ENCODE measurements at regions not wholly inside any gene's neighbourhood (a gene's known extent, or its start where the extent isn't known, plus 50 kb on each side); places are given as distances from the start of the nearest gene placed in this dataset.

DNA sequence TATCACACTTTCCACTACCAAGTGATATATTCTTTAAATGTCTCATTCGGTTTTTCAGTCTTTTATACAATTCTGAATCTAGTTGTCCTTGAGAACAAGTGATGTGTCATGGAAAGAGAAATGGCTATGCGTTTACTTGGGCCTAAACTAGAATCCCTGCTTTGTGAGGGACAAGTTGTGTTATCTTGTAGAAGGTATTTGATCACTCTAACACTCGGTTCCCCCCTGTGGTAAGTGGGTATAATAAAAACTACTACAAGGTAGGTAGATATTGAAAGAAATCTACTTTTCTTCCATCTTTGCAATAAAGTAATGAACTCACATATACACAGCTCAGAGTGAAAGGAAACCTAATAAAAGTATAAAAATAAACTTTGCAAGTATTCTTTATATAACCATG, 108.9 kb downstream of the MANEA start:
- H3K4me3 ChIP-seq (ENCODE audit: low read length): no peak overlapping the region
- DNase-seq (ENCODE audit: low read depth): no peak
- TF ChIP-seq, protein P1, sequence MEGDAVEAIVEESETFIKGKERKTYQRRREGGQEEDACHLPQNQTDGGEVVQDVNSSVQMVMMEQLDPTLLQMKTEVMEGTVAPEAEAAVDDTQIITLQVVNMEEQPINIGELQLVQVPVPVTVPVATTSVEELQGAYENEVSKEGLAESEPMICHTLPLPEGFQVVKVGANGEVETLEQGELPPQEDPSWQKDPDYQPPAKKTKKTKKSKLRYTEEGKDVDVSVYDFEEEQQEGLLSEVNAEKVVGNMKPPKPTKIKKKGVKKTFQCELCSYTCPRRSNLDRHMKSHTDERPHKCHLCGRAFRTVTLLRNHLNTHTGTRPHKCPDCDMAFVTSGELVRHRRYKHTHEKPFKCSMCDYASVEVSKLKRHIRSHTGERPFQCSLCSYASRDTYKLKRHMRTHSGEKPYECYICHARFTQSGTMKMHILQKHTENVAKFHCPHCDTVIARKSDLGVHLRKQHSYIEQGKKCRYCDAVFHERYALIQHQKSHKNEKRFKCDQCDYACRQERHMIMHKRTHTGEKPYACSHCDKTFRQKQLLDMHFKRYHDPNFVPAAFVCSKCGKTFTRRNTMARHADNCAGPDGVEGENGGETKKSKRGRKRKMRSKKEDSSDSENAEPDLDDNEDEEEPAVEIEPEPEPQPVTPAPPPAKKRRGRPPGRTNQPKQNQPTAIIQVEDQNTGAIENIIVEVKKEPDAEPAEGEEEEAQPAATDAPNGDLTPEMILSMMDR (conservative IDR thresholded peaks at IDR 0.05; ENCODE audit: low read depth, low read length): no peak

DNA sequence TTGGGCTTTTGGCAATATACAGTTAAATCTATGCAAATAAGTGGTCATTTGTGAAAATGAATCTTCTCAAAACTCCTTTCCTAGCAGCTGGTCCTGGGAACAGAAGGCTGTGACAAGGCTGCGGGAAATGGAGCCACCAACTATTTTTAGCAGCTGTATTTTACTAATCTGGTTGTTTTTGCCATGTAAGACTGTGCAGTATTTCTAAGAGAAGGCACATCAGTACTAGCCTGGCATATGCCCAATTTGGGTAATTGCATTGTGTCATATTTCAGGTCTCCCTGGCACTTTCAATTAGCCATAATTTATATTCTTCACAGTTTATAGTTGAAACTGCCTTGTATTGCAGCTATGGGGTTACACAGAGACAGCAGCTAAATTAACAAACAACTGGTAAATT, 109.6 kb downstream of the MANEA start:
- no peak for DNase-seq (ENCODE audit: low read depth)
- H3K4me3 ChIP-seq (ENCODE audit: low read length): no peak overlapping the region
- TF ChIP-seq, protein P1 (conservative IDR thresholded peaks at IDR 0.05; ENCODE audit: low read depth, low read length): no peak

DNA sequence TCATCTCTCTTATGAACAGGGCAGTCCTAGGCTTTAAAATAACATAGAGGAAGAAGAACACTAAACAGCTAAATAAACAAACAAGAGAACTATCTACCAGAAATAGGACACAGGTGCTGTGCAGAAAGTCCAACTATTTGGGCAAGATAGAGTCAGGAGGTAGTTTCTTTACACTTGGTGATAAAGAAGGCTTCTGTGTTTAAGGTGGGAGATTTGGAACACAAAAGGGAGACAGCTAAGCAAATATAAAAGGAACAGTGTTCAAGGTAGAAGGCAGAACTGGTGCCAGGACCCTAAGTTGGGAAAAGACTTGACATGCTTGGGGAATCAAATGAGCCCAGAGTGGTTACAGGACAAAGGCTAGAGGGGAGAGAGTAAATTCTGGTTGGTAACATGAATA, 110.5 kb downstream of the MANEA start:
- TF ChIP-seq, protein P1 (conservative IDR thresholded peaks at IDR 0.05; ENCODE audit: low read depth, low read length): no peak
- no peak overlapping the region for H3K4me3 ChIP-seq (ENCODE audit: low read length)
- no peak for DNase-seq (ENCODE audit: low read depth)

DNA sequence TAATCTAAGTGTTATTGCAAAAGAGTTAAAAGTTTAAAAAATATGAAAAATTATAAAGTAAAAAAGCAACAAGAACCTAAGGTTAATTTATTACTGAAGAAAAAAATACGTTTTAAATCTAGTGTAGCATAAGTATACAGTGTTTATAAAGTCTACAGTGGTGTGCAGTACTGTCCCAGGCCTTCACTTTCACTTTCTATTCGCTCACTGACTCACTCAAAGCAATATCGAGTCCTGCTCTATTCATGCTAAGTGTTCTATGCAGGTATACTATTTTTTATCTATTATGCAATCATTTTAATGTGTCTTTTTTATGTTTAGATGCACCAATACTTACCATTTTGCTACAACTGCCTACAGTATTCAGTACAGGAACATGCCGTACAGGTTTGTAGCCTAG, 113.0 kb downstream of the MANEA start:
- TF ChIP-seq, protein P1 (conservative IDR thresholded peaks at IDR 0.05; ENCODE audit: low read depth, low read length): no peak
- no peak for DNase-seq (ENCODE audit: low read depth)

DNA sequence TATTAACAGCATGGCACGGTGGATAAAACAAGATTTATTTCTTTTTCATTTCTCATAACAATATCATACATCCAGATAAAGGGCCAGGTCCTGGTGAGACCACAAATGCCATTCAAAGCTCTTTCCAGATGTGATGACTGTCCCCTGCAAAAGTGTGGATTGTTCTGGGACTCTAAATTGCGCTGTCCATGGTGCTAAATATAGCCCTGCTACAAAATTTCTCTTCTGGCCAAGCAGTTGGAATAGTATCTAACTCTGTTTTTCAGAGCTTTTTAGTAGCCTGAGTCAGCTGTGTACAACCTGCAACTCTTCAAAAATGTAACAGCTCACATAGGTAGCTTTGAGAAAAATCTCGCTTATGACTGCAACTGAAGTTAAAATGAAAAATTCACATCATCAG, 115.8 kb downstream of the MANEA start:
- TF ChIP-seq, protein P1 (conservative IDR thresholded peaks at IDR 0.05; ENCODE audit: low read depth, low read length): no peak
- no peak overlapping the region for H3K4me3 ChIP-seq (ENCODE audit: low read length)
- no peak for DNase-seq (ENCODE audit: low read depth)

More for the DNA sequence above, 113.0 kb downstream of the MANEA start:
- no peak overlapping the region for H3K4me3 ChIP-seq (ENCODE audit: low read length)

DNA sequence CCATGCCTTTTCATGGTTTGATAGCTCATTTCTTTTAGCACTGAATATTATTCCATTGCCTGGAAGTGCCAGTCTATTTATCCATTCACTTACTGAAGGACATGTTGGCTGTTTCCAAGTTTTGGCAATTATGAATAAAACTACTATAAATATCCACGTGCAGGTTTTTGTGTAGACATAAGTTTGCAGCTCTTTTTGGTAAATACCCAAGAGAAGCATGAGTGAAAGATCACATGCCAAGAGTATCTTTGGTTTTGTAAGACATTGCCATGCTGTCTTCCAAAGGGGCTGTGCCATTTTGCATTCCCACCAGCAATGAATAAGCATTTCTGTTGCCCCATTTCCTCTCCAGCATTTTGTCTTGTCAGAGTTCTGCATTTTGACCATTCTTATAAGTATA, 120.9 kb downstream of the MANEA start:
- DNase-seq (ENCODE audit: low read depth): no peak
- TF ChIP-seq, protein P1 (conservative IDR thresholded peaks at IDR 0.05; ENCODE audit: low read depth, low read length): no peak
- no peak overlapping the region for H3K4me3 ChIP-seq (ENCODE audit: low read length)

DNA sequence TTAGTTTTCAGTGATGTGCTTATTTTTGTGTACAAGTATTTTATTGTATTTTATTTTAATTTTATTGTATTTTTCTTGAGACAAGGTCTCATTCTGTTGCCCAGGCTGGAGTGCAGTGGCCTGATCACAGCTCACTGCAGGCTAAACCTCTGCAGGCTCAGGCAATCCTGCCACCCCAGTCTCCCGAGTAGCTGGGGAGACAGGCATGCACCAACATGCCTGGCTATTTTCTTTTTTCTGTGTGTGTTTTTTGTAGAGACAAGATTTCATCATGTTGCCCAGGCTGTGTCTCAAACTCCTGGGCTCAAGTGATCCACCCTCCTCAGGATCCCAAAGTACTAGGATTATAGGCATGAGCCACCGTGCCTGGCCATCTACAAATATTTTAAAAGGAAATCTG, 146.3 kb downstream of the MANEA start:
- TF ChIP-seq, protein P1 (conservative IDR thresholded peaks at IDR 0.05; ENCODE audit: low read depth, low read length): no peak
- no peak overlapping the region for H3K4me3 ChIP-seq (ENCODE audit: low read length)
- DNase-seq (ENCODE audit: low read depth): no peak
